ENCODE measurements at regions not wholly inside any gene's neighbourhood (a gene's known extent, or its start where the extent isn't known, plus 50 kb on each side); places are given as distances from the start of the nearest gene placed in this dataset.

DNA sequence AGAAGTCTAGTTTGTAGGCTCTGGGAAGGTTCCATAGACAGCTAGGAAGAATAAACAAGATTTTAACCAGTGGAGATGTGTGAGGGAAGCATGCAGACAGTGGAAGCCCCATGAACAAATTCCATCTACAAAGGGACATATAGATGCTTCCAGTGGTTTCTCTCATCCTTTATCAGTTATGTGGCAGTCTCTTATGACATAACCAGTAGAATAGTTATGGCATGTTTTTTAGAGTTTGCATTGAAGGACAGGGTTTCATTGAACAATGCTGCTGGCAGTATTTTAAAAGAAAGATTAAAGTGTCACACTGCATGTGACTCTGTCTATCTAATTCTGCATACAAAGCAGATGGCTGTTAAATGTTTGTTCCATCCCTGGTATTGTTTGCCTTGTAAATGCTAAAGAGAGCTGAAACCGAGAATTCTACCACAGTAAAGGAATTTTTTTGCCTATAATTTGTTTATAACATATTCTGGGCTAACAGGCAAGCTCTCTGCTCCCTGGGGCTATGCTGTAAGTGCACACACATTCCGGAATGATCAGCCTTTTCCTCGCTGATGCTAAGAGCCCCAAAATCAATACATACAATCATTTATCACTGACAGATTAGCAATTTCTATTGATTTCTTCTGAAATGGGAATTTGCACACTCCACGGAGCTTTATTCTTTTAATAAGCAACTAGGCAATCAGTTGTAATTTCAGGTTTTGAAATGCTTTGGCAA, 76.8 kb upstream of the PELI1 start:
- Histone ChIP-seq H3K9me3 (ENCODE audit: control insufficient read depth in 2 of 2, low read length in 2 of 2) (no peaks in the 10 kb centered on the region), H3K4me1 (ENCODE audit: control insufficient read depth in 2 of 2, insufficient read depth in 2 of 2, low read length in 2 of 2) (no peaks in the 10 kb centered on the region), H3K27me3 (ENCODE audit: control insufficient read depth in 2 of 2, insufficient read depth in 2 of 2, low read length in 2 of 2) (no peaks in the 10 kb centered on the region), H3K36me3 (ENCODE audit: control insufficient read depth in 2 of 2, insufficient read depth in 2 of 2, low read length in 2 of 2) (no peaks in the 10 kb centered on the region), H3K4me3 (ENCODE audit: low read length in 2 of 2) (no peak overlapping the region), H3K27ac (ENCODE audit: low read depth in 2 of 2, low read length in 2 of 2) (peak overlapping the region in 1 of 2 donors; percentile 20), H3K9ac (ENCODE audit: low read depth in 1 of 2, low read length in 2 of 2) (no peak overlapping the region)

DNA sequence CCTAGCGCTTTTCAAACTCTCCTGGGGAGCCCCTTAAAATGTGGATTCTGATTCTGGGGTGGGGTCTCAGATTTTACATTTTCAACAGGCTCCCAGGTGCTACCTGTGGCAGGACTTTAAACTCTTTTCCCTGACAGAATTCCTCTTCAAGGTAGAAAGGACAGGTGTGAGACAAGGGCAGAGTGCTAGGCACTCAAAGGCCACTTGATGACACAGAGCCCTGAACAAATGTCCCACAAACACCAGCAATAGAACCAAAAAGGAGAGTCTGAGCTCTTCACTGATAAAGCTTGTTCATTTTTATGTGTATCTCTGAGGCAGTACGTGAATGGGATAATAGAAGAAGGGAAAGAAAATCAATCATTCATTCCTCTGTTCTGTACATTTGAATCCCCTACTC, 77.7 kb upstream of the PELI1 start:
- H3K4me3 ChIP-seq (ENCODE audit: low read length in 2 of 2): no peak overlapping the region
- H3K9me3 ChIP-seq (ENCODE audit: control insufficient read depth in 2 of 2, low read length in 2 of 2): no peaks in the 10 kb centered on the region
- no peak overlapping the region for H3K9ac ChIP-seq (ENCODE audit: low read depth in 1 of 2, low read length in 2 of 2)
- no peak overlapping the region for H3K27ac ChIP-seq (ENCODE audit: low read depth in 2 of 2, low read length in 2 of 2)
- H3K27me3 ChIP-seq (ENCODE audit: control insufficient read depth in 2 of 2, insufficient read depth in 2 of 2, low read length in 2 of 2): no peaks in the 10 kb centered on the region
- H3K36me3 ChIP-seq (ENCODE audit: control insufficient read depth in 2 of 2, insufficient read depth in 2 of 2, low read length in 2 of 2): no peaks in the 10 kb centered on the region
- H3K4me1 ChIP-seq (ENCODE audit: control insufficient read depth in 2 of 2, insufficient read depth in 2 of 2, low read length in 2 of 2): no peaks in the 10 kb centered on the region

DNA sequence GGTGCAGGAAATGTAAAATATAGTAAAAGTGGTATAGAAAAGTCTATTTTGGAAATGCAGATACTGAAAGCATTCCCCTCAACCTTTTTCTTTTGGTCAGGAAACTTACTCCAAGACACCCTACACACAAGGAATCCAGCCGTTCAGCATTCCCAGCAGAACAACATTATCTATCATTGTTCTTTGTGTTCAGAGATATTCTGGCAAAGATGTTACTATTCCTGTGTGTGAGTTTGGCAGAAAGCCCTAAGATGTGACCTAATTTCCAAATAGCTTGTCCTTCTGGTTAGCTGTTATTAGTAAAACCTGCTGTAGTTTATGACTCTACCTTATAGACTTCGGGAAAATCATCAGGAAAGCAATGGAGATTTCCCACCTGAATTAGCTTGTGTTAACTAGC, 78.1 kb upstream of the PELI1 start:
- no peak overlapping the region for H3K27ac ChIP-seq (ENCODE audit: low read depth in 2 of 2, low read length in 2 of 2)
- no peaks in the 10 kb centered on the region for H3K27me3 ChIP-seq (ENCODE audit: control insufficient read depth in 2 of 2, insufficient read depth in 2 of 2, low read length in 2 of 2)
- H3K4me1 ChIP-seq (ENCODE audit: control insufficient read depth in 2 of 2, insufficient read depth in 2 of 2, low read length in 2 of 2): no peaks in the 10 kb centered on the region
- H3K9ac ChIP-seq (ENCODE audit: low read depth in 1 of 2, low read length in 2 of 2): no peak overlapping the region
- H3K9me3 ChIP-seq (ENCODE audit: control insufficient read depth in 2 of 2, low read length in 2 of 2): no peaks in the 10 kb centered on the region
- H3K36me3 ChIP-seq (ENCODE audit: control insufficient read depth in 2 of 2, insufficient read depth in 2 of 2, low read length in 2 of 2): no peaks in the 10 kb centered on the region
- no peak overlapping the region for H3K4me3 ChIP-seq (ENCODE audit: low read length in 2 of 2)

DNA sequence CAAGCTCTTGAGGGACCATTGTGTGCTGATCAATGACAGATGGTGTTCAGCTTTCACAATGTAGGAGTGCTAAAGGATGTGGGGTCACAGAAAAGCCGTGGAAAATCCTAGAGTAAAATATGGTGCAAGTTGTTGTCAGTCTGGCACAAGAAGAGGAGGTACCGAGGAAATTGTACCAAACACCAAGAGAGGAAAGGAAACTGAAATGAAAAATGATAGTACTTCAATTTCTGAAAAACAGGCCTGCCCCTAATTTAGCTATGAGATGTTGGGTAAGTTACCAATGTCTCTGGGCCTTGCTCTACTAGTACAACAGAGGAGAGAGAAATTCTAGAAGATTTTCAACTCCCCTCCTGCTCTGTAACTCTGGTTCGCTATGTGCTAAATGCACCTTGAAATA, 78.8 kb upstream of the PELI1 start:
- H3K4me1 ChIP-seq (ENCODE audit: control insufficient read depth in 2 of 2, insufficient read depth in 2 of 2, low read length in 2 of 2): no peaks in the 10 kb centered on the region
- H3K9ac ChIP-seq (ENCODE audit: low read depth in 1 of 2, low read length in 2 of 2): no peak overlapping the region
- H3K9me3 ChIP-seq (ENCODE audit: control insufficient read depth in 2 of 2, low read length in 2 of 2): no peaks in the 10 kb centered on the region
- peak overlapping the region in 1 of 2 donors; percentile 49 for H3K27ac ChIP-seq (ENCODE audit: low read depth in 2 of 2, low read length in 2 of 2)
- H3K4me3 ChIP-seq (ENCODE audit: low read length in 2 of 2): no peak overlapping the region
- H3K36me3 ChIP-seq (ENCODE audit: control insufficient read depth in 2 of 2, insufficient read depth in 2 of 2, low read length in 2 of 2): no peaks in the 10 kb centered on the region
- no peaks in the 10 kb centered on the region for H3K27me3 ChIP-seq (ENCODE audit: control insufficient read depth in 2 of 2, insufficient read depth in 2 of 2, low read length in 2 of 2)

DNA sequence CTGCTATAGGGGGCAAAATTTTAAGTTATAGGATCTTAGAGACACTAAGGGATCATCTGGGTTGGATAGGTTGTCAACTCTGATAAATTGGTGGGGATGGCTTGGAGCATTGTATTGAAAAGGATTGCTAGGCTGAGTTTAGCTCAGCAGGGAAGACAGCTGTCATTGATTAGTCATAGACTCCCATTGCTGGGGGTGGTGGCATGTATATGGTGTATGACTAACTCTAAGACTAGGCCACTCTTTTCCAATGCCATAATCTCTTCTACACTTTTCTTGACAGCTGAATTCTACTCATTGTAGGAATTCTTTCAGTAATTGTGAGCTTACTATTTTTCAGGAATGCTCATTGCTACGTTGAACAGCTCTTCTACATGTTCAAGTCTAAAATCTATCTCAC, 81.3 kb upstream of the PELI1 start:
- Histone ChIP-seq H3K4me1 (ENCODE audit: control insufficient read depth in 2 of 2, insufficient read depth in 2 of 2, low read length in 2 of 2) (peaks cover 3 to 6% of the 10 kb centered on the region in 2 donors), H3K36me3 (ENCODE audit: control insufficient read depth in 2 of 2, insufficient read depth in 2 of 2, low read length in 2 of 2) (no peaks in the 10 kb centered on the region), H3K27ac (ENCODE audit: low read depth in 2 of 2, low read length in 2 of 2) (no peak overlapping the region), H3K27me3 (ENCODE audit: control insufficient read depth in 2 of 2, insufficient read depth in 2 of 2, low read length in 2 of 2) (no peaks in the 10 kb centered on the region), H3K9me3 (ENCODE audit: control insufficient read depth in 2 of 2, low read length in 2 of 2) (no peaks in the 10 kb centered on the region), H3K9ac (ENCODE audit: low read depth in 1 of 2, low read length in 2 of 2) (no peak overlapping the region), H3K4me3 (ENCODE audit: low read length in 2 of 2) (no peak overlapping the region)

DNA sequence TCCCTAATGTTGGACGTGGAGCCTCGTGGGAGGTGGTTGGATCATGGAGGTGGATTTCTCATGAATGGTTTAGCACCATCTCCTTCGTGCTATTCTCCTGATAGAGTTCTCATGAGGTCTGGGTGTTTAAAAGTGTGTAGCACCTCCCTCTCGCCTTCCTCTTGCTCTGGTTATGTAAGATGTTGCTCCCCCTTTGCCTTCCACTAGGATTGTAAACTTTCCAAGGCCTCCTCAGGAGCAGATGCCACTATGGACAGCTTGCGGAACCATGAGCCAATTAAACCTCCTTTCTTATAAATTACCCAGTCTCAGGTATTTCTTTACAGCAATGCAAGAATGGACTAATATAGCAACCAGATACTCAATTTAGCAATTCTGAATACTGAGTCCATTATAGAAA, 82.4 kb upstream of the PELI1 start:
- Histone ChIP-seq H3K4me3 (ENCODE audit: low read length in 2 of 2) (no peak overlapping the region), H3K9me3 (ENCODE audit: control insufficient read depth in 2 of 2, low read length in 2 of 2) (no peaks in the 10 kb centered on the region), H3K27me3 (ENCODE audit: control insufficient read depth in 2 of 2, insufficient read depth in 2 of 2, low read length in 2 of 2) (no peaks in the 10 kb centered on the region), H3K27ac (ENCODE audit: low read depth in 2 of 2, low read length in 2 of 2) (no peak overlapping the region), H3K4me1 (ENCODE audit: control insufficient read depth in 2 of 2, insufficient read depth in 2 of 2, low read length in 2 of 2) (peaks cover 3 to 6% of the 10 kb centered on the region in 2 donors), H3K9ac (ENCODE audit: low read depth in 1 of 2, low read length in 2 of 2) (no peak overlapping the region), H3K36me3 (ENCODE audit: control insufficient read depth in 2 of 2, insufficient read depth in 2 of 2, low read length in 2 of 2) (no peaks in the 10 kb centered on the region)

DNA sequence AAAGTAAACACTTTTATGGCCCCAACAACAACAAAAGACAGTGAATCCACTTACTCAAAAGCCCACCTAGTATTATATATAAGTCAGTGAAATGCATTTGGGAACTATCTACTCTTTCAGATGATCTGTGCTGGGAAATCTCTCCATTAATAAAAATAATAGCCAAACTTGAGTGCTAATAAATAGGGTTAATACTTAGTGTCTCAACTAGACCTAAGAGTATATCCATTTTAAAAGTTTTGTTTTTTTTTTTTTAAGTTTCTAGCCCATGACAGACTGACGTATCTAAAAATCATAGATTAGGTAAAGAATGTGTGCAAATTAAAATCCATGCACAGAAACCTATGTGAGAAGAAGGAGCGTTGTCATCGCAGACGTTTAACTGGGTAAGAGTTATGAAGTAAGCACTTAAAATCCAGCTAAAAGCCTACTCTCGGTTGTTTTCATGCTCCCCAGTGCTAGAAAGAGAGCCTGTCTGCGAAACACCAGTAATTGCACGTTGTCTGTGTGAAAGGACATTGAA, 83.4 kb upstream of the PELI1 start:
- Histone ChIP-seq H3K9ac (ENCODE audit: low read depth in 1 of 2, low read length in 2 of 2) (peak overlapping the region; percentile 41 to 71), H3K27me3 (ENCODE audit: control insufficient read depth in 2 of 2, insufficient read depth in 2 of 2, low read length in 2 of 2) (no peaks in the 10 kb centered on the region), H3K4me1 (ENCODE audit: control insufficient read depth in 2 of 2, insufficient read depth in 2 of 2, low read length in 2 of 2) (peaks cover 3 to 6% of the 10 kb centered on the region in 2 donors), H3K4me3 (ENCODE audit: low read length in 2 of 2) (peak overlapping the region; percentile 61 to 78), H3K36me3 (ENCODE audit: control insufficient read depth in 2 of 2, insufficient read depth in 2 of 2, low read length in 2 of 2) (no peaks in the 10 kb centered on the region), H3K9me3 (ENCODE audit: control insufficient read depth in 2 of 2, low read length in 2 of 2) (no peaks in the 10 kb centered on the region), H3K27ac (ENCODE audit: low read depth in 2 of 2, low read length in 2 of 2) (peak overlapping the region; percentile 57 to 66)

DNA sequence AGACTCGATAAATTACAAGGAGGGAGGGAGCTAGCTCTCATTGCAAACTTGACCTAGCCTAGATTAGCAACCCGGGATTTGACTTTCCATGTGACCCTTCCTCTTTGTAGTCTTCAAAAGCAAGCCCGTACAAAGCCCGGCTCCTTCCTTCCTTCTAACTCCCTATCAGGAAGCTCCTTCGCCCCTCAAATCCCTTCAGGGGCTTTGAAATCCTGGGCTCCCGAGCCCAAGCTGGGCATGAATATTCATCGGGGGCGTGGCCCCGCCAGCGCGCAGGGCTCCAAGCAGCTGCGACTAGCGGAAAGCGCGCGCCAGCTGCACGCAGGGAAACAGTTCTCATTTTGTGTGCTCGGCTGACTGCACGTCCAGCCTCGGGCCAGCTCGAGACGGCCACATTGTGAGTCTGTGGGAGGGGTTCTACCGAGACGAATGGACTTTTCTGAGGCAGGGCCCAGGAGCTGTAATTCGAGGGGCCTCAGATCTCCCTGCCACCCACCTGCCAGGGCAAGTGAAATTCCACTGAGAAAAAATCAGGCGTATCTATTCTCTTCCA, 84.0 kb upstream of the PELI1 start:
- H3K9me3 ChIP-seq (ENCODE audit: control insufficient read depth in 2 of 2, low read length in 2 of 2): no peaks in the 10 kb centered on the region
- peak overlapping the region; percentile 57 to 66 for H3K27ac ChIP-seq (ENCODE audit: low read depth in 2 of 2, low read length in 2 of 2)
- peaks cover 3 to 6% of the 10 kb centered on the region in 2 donors for H3K4me1 ChIP-seq (ENCODE audit: control insufficient read depth in 2 of 2, insufficient read depth in 2 of 2, low read length in 2 of 2)
- H3K4me3 ChIP-seq (ENCODE audit: low read length in 2 of 2): peak overlapping the region; percentile 61 to 78
- no peaks in the 10 kb centered on the region for H3K36me3 ChIP-seq (ENCODE audit: control insufficient read depth in 2 of 2, insufficient read depth in 2 of 2, low read length in 2 of 2)
- peak overlapping the region; percentile 41 to 71 for H3K9ac ChIP-seq (ENCODE audit: low read depth in 1 of 2, low read length in 2 of 2)
- no peaks in the 10 kb centered on the region for H3K27me3 ChIP-seq (ENCODE audit: control insufficient read depth in 2 of 2, insufficient read depth in 2 of 2, low read length in 2 of 2)

DNA sequence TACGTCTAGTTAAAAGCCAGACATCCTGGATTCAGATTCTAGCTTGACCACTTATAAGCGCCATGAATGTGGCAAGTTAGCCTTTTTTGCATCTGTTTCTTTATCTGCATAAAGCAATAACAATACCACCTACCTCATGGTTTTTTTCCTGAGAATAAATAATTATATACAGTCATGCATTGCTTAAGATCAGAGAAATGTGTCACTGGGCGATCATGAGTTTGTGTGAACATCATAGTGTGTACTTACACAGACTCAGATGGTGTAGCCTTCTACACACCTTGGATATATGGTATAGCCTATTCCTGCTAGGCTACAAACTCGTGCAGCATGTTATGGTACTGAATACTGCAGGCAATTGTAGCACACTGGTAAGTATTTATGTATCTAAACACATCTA, 84.7 kb upstream of the PELI1 start:
- Histone ChIP-seq H3K27me3 (ENCODE audit: control insufficient read depth in 2 of 2, insufficient read depth in 2 of 2, low read length in 2 of 2) (no peaks in the 10 kb centered on the region), H3K36me3 (ENCODE audit: control insufficient read depth in 2 of 2, insufficient read depth in 2 of 2, low read length in 2 of 2) (no peaks in the 10 kb centered on the region), H3K9me3 (ENCODE audit: control insufficient read depth in 2 of 2, low read length in 2 of 2) (no peaks in the 10 kb centered on the region), H3K27ac (ENCODE audit: low read depth in 2 of 2, low read length in 2 of 2) (peak overlapping the region in 1 of 2 donors; percentile 57), H3K4me3 (ENCODE audit: low read length in 2 of 2) (peak overlapping the region; percentile 37 to 78), H3K4me1 (ENCODE audit: control insufficient read depth in 2 of 2, insufficient read depth in 2 of 2, low read length in 2 of 2) (peaks cover 3 to 6% of the 10 kb centered on the region in 2 donors), H3K9ac (ENCODE audit: low read depth in 1 of 2, low read length in 2 of 2) (no peak overlapping the region)

DNA sequence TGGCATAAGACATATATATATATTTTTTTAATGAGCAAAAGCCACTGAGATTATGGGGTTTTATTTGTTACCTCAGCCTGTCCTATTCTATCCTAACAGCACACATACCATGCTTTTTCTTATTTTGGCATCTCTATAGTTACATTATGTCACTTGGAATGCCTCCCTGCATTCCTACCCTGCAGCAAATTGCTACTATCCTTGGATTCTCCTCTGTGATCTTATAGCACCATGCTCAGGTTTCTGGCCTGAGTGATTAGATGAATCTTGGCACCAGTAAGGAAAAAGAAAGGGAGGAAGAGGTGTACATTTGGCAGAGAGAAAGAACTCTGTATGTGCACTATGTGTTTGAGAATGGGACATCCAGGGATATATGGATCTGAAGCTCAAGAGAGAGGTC, 86.3 kb upstream of the PELI1 start:
- H3K27ac ChIP-seq (ENCODE audit: low read depth in 2 of 2, low read length in 2 of 2): no peak overlapping the region
- H3K27me3 ChIP-seq (ENCODE audit: control insufficient read depth in 2 of 2, insufficient read depth in 2 of 2, low read length in 2 of 2): no peaks in the 10 kb centered on the region
- H3K9me3 ChIP-seq (ENCODE audit: control insufficient read depth in 2 of 2, low read length in 2 of 2): no peaks in the 10 kb centered on the region
- no peak overlapping the region for H3K9ac ChIP-seq (ENCODE audit: low read depth in 1 of 2, low read length in 2 of 2)
- H3K36me3 ChIP-seq (ENCODE audit: control insufficient read depth in 2 of 2, insufficient read depth in 2 of 2, low read length in 2 of 2): no peaks in the 10 kb centered on the region
- peaks cover 3 to 6% of the 10 kb centered on the region in 2 donors for H3K4me1 ChIP-seq (ENCODE audit: control insufficient read depth in 2 of 2, insufficient read depth in 2 of 2, low read length in 2 of 2)
- no peak overlapping the region for H3K4me3 ChIP-seq (ENCODE audit: low read length in 2 of 2)
